NCI-H1694 treated with DMSO at 0.1 percent for 48 hours (cell line): ENCODE measurements at regions not wholly inside any gene's neighbourhood (a gene's known extent, or its start where the extent isn't known, plus 50 kb on each side); places are given as distances from the start of the nearest gene placed in this dataset.
"Not testable (repeated sequence)": the region's sequence is repeated elsewhere in the genome, so short reads cannot be mapped to it uniquely, and the experiment has no call there.

Source experiments
- DNase-seq: peaks from one replicate; lab custom pipeline; 2025; lab: John Stamatoyannopoulos, UW

DNA sequence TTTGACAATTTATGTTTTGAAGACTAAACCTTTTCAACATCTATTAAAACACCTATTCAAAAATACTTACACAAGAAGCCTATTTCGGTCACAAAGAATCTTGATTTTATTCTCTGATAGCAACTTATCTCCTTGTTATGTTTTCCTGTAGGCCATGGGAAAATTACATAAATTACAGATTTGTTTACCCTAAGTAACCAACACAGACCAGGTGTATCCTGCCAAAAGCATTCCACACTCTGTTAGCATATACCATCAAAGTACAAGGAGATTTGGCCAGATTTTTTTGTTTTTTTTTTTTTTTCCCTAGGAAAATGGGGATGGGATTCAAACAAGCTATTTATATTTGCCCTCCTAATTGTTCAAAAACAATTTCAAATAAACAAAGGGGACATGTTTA is 497.9 kb upstream of the MAGEB18 start:
- DNase-seq: no peak

DNA sequence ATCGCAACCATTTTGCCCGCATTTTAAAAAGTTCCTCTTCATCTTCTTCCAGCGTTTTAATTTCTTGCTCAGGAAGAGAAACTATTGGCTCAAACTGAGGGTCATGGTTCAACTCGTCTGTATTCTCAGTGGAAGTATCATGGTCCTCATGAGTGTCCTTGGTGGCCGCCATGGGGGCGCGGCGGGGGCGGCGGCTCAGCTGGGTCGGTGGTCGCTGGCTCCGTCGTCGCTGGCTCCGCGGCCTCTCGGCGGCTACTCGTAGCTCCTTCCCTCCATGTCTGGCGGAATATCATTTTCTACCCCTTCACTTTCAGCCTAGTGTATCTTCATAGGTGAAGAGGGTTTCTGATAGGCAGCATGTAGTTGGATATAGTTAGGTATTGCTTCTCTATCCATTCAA is 492.0 kb upstream of the MAGEB18 start:
- DNase-seq: no peak

DNA sequence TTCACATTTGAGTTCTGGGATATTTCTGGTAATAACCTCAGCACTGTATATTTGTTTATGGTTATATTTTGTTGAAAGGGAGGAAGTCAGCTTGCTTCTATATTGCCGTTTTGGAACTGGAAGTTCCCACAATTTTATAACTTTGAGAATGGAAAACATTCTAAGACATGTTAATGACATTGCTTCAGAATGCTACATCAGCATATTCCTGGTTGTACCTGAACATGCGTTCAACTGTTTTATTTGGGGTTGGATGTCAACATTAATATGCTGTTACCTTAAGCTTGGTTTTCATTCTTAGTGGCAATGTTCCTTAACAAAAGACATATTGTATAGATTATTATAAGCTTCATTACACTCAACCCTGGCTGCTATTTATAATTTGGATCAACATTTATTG is 489.4 kb upstream of the MAGEB18 start:
- no peak for DNase-seq

DNA sequence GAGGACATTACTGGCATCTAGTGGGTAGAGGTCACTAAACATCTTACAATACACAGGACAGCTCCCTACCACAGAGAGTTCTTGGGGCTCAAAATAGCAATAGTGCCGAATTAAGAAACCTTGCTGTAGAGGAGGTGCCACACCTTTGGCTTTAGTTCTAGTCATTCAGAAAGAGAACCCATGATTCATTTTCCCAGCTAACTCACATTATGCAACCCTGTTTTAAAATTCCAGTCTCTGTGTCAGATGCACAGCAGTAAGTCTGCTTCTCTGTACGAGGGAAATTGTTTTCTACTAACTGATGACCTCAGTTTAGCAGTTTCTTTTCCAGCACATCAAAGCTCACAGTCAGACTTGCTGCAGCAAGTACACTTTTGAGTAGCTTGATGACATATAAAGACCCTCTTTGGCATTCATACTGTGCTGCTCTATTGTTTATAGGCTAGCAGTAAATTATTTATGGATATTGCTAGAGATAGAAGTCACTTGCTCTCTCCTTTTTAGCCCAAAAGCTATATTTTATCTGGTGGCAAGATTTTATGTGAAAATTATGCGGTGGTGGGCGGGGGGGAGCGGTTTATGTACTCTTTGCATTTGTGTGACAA is 487.8 kb upstream of the MAGEB18 start:
- DNase-seq: no peak

DNA sequence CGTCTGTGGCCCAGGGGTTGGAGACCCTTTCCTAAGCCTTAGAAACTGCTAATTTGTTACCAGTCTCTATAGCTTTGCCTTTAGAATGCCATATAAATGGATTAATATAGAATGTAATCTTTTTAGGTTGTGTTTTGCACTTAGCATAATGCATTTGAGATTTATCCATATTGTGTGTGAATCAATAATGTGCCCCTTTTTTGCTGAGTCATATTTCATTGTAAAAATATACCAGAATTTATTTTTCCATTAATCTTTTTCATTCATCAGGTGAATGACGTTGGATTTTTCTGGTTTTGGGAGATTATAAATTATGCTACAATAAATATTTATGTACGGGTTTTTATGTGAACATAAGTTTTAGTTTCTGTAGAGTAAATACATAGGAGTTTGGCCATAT is 478.8 kb upstream of the MAGEB18 start:
- no peak for DNase-seq

DNA sequence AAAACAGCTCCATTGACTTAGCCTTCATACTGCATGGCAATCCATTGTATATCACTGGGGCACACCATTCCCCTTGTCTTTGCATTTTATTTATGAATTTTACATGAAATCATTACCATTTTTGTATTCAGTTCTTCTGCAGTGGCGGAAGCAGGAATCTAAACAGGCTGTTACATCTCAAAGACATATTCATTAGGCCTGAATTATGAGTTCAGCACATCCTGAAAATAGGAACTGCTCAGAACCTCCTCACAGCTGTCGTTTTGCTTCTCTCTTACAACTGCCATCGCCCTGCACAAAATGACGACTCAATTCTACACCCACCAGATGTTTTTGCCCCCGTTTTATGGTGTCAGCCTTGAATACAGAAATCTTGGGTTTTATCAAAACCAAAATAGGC is 474.4 kb upstream of the MAGEB18 start:
- no peak for DNase-seq

DNA sequence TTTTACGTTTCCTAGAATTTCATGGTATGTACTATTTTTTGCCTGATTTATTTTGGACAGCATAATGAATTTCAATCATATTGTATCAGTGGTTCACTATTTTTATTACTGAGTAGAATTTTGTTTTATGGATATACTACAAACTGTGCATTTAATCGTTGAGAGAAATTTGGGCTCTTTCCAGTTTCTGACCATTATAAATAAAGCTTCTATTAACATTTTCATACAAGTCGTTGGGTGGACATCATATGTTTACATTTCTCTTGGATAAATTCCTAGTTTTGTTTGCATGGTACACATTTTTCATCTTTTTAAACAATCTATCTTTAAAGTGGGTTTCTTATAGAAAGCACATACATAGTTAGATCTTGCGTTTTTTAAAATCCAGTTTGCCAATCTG is 472.7 kb upstream of the MAGEB18 start:
- no peak for DNase-seq

DNA sequence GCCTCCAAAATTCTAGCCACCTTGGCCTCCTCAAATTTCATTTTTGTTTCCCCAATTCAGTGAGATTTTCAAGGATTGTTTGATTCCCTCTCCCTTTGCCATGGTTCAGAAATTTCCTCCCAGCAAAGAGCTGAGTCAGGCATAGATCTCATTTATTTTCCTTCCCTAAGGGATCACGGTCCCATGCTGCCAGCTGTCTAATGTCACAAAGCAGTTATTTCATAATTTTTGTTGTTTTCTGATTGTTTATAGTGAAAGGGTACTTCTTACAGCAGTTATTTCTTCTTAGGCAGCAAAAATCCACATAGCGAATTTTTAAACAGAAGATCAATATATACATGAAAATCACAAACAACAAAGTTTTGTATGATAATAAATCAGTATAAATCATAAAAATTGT is 470.5 kb upstream of the MAGEB18 start:
- no peak for DNase-seq

DNA sequence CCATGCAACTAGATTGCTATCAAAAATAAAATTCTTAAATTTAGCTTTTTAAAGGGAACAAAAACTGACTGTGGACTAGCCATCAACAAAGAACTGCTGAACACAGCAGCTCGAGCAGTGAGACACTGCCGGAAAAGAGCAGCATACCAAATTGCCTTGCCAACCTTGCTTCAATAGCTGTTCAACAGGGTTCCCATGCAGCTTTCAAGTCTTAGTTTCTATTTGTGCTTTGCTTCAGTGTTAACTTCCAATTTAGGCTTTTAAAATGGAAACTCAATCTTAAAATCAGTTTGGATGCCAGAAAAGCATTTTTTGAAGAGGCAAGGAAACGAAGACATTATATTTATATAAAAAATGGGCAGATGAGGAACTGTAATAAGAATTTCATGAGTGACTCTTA is 463.4 kb upstream of the MAGEB18 start:
- no peak for DNase-seq

DNA sequence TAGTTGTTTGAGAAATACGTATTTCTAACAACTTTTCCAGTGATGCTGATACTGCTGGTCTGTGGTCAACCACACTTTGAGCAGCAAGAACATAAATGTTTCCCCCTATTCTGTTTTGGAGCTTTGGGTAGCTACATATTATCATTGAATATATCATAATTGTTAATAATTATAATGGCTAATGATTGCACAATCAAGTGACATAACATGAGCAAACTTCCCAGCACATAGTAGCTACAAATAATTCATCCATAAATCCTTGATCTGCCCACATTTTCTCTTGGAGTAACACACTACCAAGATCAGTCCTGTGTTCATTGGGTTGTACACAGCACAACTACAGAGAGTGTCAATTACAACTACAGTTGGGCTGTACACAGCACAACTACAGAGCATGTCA is 436.3 kb upstream of the MAGEB18 start:
- no peak for DNase-seq

DNA sequence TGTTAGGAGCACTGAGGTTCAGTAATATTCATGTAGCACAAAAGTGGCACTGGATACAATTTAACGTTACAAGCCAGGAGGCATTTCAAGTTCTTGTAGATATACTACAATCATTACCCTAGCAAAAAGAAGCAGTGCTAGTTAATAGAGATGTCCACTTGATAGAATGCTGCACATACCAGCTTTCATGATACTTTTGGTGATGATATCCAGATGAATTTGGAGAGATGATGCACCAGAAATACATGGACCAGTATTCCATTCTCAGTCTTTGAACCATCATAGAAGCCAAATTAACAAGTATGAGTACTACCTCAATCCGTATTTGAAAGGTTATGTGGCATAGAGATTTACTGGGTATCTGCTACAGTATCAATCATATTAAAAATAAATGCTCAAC is 421.0 kb upstream of the MAGEB18 start:
- no peak for DNase-seq

DNA sequence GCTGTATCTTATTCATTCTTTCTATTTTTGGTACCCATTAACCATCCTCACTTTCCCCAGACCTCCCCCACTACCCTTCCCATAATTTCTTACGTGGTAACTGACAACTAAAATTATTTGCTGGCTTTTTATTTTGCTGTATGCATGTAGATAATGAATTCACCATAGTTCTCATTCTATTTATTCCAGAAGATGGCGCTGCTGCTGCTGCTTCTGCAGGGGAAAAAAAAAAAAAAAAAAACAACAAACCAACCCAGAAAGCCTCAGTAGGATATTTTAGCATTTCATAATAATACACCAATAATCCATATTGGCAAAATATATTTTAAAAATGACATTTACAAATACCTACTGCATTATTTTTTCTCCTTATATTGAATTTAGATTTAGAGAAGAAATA is 416.6 kb upstream of the MAGEB18 start:
- DNase-seq: peak; percentile 19

DNA sequence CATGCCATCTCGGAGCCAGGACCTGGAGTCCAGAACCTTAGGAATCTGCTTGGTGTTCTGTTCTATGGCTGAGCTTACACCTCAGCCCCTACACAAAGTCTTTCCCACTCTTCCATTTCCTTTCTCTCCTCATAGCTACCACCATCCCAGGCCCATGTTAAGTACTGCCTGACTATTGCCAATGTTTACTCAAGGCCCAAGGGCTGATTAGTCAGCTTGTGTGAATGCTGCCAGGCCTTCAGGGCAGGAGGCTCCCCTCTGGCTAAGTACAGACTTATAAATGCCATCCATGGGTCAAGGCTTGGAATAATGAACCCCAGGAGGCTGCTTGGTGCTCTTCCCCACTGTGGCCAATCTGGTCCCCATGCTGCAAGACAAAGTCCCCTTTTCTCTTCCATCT is 411.6 kb upstream of the MAGEB18 start:
- no peak for DNase-seq

DNA sequence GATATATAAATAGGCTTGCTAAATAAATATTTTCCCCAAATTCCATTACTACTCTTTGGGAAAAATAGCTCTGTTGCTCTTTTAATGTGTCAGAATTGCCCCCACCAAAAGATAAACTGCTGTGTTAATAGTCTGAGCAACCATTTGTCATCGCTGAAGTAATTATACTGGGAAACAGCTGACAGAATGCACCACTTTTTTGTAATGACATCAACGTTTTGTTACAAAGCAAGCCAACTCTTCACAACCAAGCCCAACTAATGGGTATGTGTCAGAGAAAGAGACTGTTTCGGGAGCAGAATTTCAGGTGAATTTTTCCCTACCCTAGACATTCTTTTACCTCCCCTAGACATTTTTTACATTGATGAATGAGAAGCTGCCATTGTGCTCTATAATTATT is 405.0 kb upstream of the MAGEB18 start:
- DNase-seq: no peak

DNA sequence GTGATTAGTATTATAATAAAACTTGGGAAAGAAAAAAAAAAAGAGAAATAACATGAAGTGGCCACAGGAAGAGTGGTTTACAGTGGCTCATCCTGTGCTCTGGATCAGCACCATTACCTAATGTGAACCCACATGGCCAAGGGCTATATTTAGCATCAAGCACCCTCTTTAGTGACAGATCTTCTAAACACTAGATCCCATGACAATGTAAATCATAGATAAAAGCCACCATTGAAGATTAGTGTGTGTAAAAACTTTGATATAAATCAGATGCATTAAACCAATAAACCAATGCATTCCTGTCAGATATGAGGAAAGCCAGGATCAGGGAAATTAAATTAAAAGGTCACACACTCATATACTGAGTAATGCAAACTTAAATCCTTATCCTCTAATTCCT is 400.6 kb upstream of the MAGEB18 start:
- DNase-seq: no peak

DNA sequence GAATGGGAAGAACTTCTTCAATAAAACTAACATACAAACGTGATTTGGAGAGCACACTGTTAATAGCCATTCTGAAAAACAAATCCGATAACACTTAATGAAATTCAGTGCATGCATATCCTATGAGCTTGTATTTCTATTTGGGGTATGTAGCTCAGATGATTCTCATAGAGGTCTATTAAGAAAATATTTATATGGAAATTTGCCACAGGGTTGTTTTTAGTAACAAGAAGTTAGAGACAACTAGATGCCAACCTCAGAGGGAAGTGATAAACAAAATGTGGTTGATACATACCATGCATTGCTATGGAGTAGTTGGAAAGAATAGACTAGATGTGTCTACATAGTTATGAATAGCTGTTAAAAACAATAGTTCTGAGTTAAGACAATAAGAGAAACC is 395.8 kb upstream of the MAGEB18 start:
- DNase-seq: no peak

DNA sequence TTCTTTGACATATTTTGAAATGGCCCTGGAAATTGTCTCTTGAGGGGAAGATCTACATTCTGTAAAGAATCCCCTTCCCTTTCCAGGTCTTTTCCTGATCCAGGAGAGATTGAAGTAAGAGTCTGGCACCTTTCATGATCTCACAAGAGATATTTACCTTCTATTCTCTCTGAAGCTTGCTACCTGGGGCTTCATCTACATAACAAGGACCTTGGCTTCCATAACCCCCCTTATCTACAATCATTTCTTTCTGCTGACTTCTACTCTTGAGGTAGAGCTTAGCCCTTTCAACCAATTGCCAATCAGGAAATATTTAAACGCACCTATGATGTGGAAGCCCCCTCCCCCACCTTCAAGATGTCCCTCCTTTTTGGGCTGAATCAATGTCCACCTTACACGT is 383.7 kb upstream of the MAGEB18 start:
- no peak for DNase-seq

DNA sequence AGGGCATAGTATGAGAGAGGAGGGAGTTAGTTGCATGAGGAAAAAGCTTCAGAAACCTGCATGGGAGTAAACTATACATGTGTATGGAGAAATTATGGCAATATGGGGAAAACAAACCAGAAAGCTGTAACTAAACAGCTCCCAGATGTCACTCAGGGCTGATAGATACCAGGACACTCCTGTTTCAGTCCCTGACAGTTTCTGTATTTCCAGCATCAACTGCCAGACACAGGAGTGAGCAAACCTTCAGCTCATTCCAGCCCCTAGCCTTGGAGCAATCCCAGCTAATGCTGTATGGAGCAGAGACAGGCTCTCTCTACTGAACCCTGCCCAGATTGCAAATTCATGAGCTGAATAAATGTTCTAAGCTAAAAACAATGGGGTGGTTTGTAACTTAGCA is 382.9 kb upstream of the MAGEB18 start:
- no peak for DNase-seq

DNA sequence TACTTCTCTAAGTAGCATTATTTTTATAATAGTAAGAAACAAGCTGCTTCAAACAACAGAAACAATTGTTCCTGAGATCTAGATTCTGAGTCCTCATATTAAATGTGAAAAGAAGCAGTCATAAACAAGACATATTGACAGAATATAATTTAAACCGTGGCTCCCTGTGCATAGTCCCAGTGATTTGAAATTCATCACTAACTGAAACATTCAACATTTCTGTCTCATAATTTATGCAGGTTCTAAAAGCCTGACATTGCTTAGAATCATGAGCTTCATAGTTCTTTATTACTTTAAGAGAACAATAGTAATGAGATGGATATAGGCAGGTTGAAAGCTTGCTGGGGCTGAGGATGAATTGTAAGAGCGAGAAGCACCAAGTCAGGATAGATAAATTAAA is 375.5 kb upstream of the MAGEB18 start:
- DNase-seq: no peak

DNA sequence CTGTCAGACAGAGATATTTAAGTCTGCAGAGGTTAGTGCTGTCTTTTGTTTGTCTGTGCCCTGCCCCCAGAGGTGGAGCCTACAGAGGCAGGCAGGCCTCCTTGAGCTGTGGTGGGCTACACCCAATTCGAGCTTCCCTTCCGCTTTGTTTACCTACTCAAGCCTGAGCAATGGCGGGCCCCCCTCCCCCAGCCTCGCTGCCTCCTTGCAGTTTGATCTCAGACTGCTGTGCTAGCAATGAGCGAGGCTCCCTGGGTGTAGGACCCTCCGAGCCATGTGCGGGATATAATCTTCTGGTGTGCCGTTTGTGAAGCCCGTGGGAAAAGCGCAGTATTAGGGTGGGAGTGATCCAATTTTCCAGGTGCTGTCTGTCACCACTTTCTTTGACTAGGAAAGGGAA is 366.3 kb upstream of the MAGEB18 start:
- not testable (repeated sequence) for DNase-seq

DNA sequence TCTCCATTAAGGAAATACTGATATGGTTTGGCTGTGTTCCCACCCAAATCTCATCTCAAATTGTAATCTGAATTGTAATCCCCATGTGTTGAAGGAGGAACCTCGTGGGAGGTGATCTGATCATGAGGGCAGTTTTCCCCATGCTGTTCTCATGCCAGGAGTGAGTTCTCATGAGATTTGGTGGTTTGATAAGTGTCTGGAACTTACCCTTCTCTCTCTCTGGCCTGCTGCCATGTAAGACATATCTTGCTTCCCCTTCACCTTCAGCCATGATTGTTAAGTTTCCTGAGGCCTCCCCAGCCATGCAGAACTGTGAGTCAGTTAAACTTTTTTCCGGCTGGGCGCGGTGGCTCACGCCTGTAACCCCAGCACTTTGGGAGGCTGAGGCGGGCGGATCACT is 340.3 kb upstream of the MAGEB18 start:
- not testable (repeated sequence) for DNase-seq

DNA sequence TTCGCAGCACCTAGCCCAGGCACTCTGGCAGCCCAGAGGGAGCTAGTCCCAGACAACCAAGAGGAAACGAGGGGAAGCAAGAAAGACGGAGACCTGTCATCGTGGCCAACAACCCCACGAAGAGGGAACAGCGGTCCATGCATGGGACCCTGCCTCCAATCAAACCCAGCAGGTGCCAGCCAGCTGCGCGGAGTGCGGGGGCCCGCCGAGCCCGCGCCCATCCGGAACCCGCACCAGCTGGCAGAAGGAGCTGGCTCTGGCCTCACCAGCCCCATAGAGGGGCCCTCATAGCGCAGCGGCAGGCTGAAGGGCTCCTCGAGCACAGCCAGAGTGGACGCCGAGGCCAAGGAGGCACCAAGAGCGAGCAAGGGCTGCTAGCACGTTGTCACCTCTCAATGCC is 332.4 kb upstream of the MAGEB18 start:
- no peak for DNase-seq

DNA sequence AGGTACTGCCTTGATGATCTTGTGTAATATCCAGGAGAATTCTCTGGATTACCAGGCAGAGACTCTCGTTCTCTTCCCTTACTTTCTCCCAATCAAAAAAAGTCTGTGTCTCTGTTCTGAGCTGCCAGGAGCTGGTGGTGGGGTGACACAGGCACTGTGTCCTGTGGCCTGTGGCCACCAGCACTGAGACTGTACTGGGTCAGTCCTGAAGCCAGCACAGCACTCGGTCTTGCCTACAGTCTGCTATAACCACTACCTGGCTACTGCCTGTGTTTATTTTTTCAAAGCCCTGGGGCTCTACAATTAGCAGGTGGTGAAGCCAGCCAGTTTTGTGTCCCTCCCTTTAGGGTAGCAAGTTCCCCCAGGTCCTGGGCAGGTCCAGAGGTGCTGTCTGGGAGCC is 331.1 kb upstream of the MAGEB18 start:
- DNase-seq: no peak

DNA sequence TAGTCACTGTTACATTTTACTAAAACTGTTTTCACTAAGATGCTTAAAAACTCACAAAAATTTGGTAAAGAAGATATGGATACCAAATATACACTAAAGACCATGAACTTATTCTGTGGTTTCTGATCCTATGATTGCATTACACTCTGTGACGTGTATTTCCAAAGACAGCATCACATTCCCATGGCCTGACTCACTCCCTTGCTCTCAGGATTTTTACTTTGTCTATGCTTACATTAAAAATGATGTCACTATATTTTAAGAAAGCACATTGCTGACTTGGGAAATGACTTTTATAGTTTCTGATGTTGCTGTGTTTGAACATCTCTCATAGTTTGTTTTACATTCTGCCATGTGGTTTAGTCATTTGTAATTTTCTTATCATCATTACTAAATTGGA is 327.9 kb upstream of the MAGEB18 start:
- no peak for DNase-seq

DNA sequence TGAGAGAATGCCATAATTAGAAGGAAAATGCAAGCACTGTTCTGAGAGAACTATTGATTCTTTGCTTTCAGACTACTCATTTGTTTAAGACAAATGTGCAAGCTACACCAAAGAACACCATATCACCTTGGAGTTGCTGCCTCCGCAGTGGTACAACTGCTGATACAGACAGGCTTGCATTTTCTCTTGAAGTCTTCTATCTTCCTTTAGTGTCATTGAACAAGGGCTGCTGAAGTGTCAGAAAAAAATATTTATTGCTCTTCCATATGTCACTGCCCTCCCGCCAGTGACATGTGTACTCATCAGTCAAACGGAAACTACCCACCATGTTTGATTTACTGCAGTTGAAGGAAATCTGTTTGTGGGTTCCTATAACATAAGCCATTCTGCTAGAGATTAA is 318.3 kb upstream of the MAGEB18 start:
- no peak for DNase-seq
